ENCODE measurements at regions not wholly inside any gene's neighbourhood (a gene's known extent, or its start where the extent isn't known, plus 50 kb on each side); places are given as distances from the start of the nearest gene placed in this dataset.

- no peak for DNase-seq
- in situ Hi-C loops (cut with HindIII; ENCODE audit: low pct_ligation_motif_present, low sequenced_read_pairs), result no loop called here
- TF ChIP-seq CTCF (IDR thresholded peaks at IDR 0.05; ENCODE audit: low read depth, low read length, missing control alignments), result no peak
- H3K4me3 ChIP-seq (ENCODE audit: low read depth, low read length), result no peak overlapping the region
- H3K27me3 ChIP-seq (replicated peaks), result no peaks in the 10 kb centered on the region
- H3K36me3 ChIP-seq (replicated peaks), result no peaks in the 10 kb centered on the region
- H3K27ac ChIP-seq, result no peak overlapping the region
Observed at GRCh38 chr2:176763130-176763529, 449.5 kb upstream of the HNRNPA3 start.

- Histone ChIP-seq H3K4me3 (ENCODE audit: low read depth, low read length) (no peak overlapping the region), H3K36me3 (replicated peaks) (no peaks in the 10 kb centered on the region), H3K27me3 (replicated peaks) (no peaks in the 10 kb centered on the region), H3K27ac (no peak overlapping the region)
- no peak for DNase-seq
- TF ChIP-seq CTCF (IDR thresholded peaks at IDR 0.05; ENCODE audit: low read depth, low read length, missing control alignments), result no peak
- in situ Hi-C loops (cut with HindIII; ENCODE audit: low pct_ligation_motif_present, low sequenced_read_pairs), result no loop called here
Observed at GRCh38 chr2:176763851-176764404, 448.7 kb upstream of the HNRNPA3 start.

- H3K36me3 ChIP-seq (replicated peaks), result no peaks in the 10 kb centered on the region
- DNase-seq, result no peak
- H3K4me3 ChIP-seq (ENCODE audit: low read depth, low read length), result no peak overlapping the region
- no peak overlapping the region for H3K27ac ChIP-seq
- H3K27me3 ChIP-seq (replicated peaks), result no peaks in the 10 kb centered on the region
- no peak for TF ChIP-seq CTCF (IDR thresholded peaks at IDR 0.05; ENCODE audit: low read depth, low read length, missing control alignments)
- in situ Hi-C loops (cut with HindIII; ENCODE audit: low pct_ligation_motif_present, low sequenced_read_pairs), result no loop called here
Observed at GRCh38 chr2:176764921-176765320, 447.7 kb upstream of the HNRNPA3 start.

GRCh38 chr2:176766005-176766404, 446.6 kb upstream of the HNRNPA3 start:
- DNase-seq, result no peak
- H3K27ac ChIP-seq, result no peak overlapping the region
- H3K4me3 ChIP-seq (ENCODE audit: low read depth, low read length), result no peak overlapping the region
- H3K36me3 ChIP-seq (replicated peaks), result no peaks in the 10 kb centered on the region
- TF ChIP-seq CTCF (IDR thresholded peaks at IDR 0.05; ENCODE audit: low read depth, low read length, missing control alignments), result no peak
- no peaks in the 10 kb centered on the region for H3K27me3 ChIP-seq (replicated peaks)
- in situ Hi-C loops (cut with HindIII; ENCODE audit: low pct_ligation_motif_present, low sequenced_read_pairs), result no loop called here

GRCh38 chr2:176768185-176768584, 444.4 kb upstream of the HNRNPA3 start:
- TF ChIP-seq CTCF (IDR thresholded peaks at IDR 0.05; ENCODE audit: low read depth, low read length, missing control alignments), result no peak
- Histone ChIP-seq H3K36me3 (replicated peaks) (no peaks in the 10 kb centered on the region), H3K27ac (no peak overlapping the region), H3K27me3 (replicated peaks) (no peaks in the 10 kb centered on the region), H3K4me3 (ENCODE audit: low read depth, low read length) (no peak overlapping the region)
- no peak for DNase-seq
- in situ Hi-C loops (cut with HindIII; ENCODE audit: low pct_ligation_motif_present, low sequenced_read_pairs), result no loop called here

- no peaks in the 10 kb centered on the region for H3K36me3 ChIP-seq (replicated peaks)
- in situ Hi-C loops (cut with HindIII; ENCODE audit: low pct_ligation_motif_present, low sequenced_read_pairs), result no loop called here
- H3K27ac ChIP-seq, result no peak overlapping the region
- H3K27me3 ChIP-seq (replicated peaks), result no peaks in the 10 kb centered on the region
- no peak for DNase-seq
- TF ChIP-seq CTCF (IDR thresholded peaks at IDR 0.05; ENCODE audit: low read depth, low read length, missing control alignments), result no peak
- H3K4me3 ChIP-seq (ENCODE audit: low read depth, low read length), result no peak overlapping the region
Observed at GRCh38 chr2:176769021-176769420, 443.6 kb upstream of the HNRNPA3 start.
